Pancreas (tissue), 10 donors: ENCODE measurements at regions not wholly inside any gene's neighbourhood (a gene's known extent, or its start where the extent isn't known, plus 50 kb on each side); places are given as distances from the start of the nearest gene placed in this dataset.
A peak's percentile ranks its signal among the peaks of the same experiment; 100 is the strongest.

ENCODE experiments used
- ATAC-seq, 4 donors: fragments of 200-7000 bp; cut with Tn5 transposase; one replicate each; pipeline versions ENCODE4 v1.8.0 to v1.9.1; 2020; ENCODE audit warnings: mild to moderate bottlenecking in 4 of 4, moderate library complexity in 4 of 4
- DNase-seq, 6 donors: peaks; one replicate each; pipeline ENCODE4 v3.0.0-alpha.2; 2020
- FAIRE-seq: peaks from 2 replicates; lab custom pipeline; 2012; peaks lifted over from hg19 to GRCh38; lab: Jason Lieb, UNC
- H3K27ac ChIP-seq, 4 donors: fragments of 200-600 bp; sonication (generic); 1 replicate in 3 of 4; 2 replicates in 1 of 4; pipeline versions ENCODE4 v1.5.0 to v1.8.0; 2020
- H3K27me3 ChIP-seq, 4 donors: fragments of 200-600 bp; one replicate each; pipeline ENCODE4 v1.8.0; 2021
- H3K36me3 ChIP-seq, 3 donors: fragments of 200-600 bp; sonication (generic) in 1 of 3; one replicate each; pipeline versions ENCODE4 v1.5.0 to v1.8.0; 2020 to 2021
- H3K4me1 ChIP-seq, 3 donors: fragments of 200-600 bp; one replicate each; pipeline ENCODE4 v1.8.0; 2021
- H3K4me3 ChIP-seq, 4 donors: fragments of 200-600 bp; sonication (generic) in 2 of 4; one replicate each; pipeline versions ENCODE4 v1.5.0 to v1.8.0; 2020 to 2021
- H3K9me3 ChIP-seq, 4 donors: fragments of 200-600 bp; one replicate each; pipeline ENCODE4 v1.8.0; 2021
- WGBS, 2 donors: extraction: QIAGEN DNeasy Blood & Tissue Kit; methylation state at CpG; one replicate each; pipeline ENCODE4 v1.1.7; 2013; 5-methylcytosine and 5-hydroxymethylcytosine counted together
- intact Hi-C, 3 donors: fragments of 100-400 bp; cut with DNase I; formaldehyde crosslinking; loops; one replicate each; pipeline versions ENCODE4 v1.11.1 to v1.14.2; 2022
- TF ChIP-seq, protein P1 (sequence below), 4 donors: fragments of 200-600 bp; sonication (generic) in 3 of 4; IDR thresholded peaks; one replicate each; pipeline versions ENCODE4 v1.5.0 to v1.8.0; 2021; ENCODE audit warnings: antibody characterized with exemption in 4 of 4
- donor health status: healthy with polysubstance abuse.
- donor health status: DM: no; HTN: no; CAD: no; lungs with moderate emphysema.
- donor health status: DM: no; HTN: no; CAD: no.
- donor health status: control.
- donor health status: control.
- donor health status: Bipolar disorder and iron deficiency.
- donor health status: DM: yes; HTN: yes; CAD: no.
- donor health status: DM: no; HTN: no; CAD: no.
- donor health status: DM: no; HTN: no; CAD: no.
- donor health status: DM: yes; HTN: yes; CAD: no.

DNA sequence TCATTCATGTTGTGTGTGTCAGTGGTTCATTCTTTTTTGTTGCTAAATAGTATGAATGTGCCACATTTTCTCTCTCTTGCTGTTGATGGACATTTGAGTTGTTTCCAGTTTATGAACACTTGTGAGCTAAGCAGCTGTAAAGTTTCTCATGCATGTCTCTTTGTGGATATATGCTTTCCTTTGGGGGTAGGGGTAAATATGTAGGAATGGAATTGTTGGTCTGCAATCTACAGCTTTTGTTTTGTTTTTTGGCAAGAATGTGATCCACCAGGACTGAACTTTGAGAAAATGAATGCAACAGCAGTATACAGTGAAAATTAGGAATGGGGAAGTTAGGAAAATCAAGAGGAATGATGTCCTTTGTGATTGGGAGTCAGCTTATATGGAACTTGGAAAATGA lies 226.3 kb downstream of the CDCA7 start:
- Histone ChIP-seq H3K9me3 (no peaks in the 10 kb centered on the region), H3K4me3 (no peak overlapping the region), H3K27me3 (no peaks in the 10 kb centered on the region), H3K4me1 (peaks cover 0 to 7% (median 0%) of the 10 kb centered on the region in 3 donors), H3K27ac (no peak overlapping the region), H3K36me3 (no peaks in the 10 kb centered on the region)
- ATAC-seq, result peak in 3 of 4 donors; percentile 37 to 70 (median 52)
- FAIRE-seq, result no peak
- intact Hi-C loops, result no loop called here
- no peak for DNase-seq
- TF ChIP-seq, protein P1, sequence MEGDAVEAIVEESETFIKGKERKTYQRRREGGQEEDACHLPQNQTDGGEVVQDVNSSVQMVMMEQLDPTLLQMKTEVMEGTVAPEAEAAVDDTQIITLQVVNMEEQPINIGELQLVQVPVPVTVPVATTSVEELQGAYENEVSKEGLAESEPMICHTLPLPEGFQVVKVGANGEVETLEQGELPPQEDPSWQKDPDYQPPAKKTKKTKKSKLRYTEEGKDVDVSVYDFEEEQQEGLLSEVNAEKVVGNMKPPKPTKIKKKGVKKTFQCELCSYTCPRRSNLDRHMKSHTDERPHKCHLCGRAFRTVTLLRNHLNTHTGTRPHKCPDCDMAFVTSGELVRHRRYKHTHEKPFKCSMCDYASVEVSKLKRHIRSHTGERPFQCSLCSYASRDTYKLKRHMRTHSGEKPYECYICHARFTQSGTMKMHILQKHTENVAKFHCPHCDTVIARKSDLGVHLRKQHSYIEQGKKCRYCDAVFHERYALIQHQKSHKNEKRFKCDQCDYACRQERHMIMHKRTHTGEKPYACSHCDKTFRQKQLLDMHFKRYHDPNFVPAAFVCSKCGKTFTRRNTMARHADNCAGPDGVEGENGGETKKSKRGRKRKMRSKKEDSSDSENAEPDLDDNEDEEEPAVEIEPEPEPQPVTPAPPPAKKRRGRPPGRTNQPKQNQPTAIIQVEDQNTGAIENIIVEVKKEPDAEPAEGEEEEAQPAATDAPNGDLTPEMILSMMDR (IDR thresholded peaks at IDR 0.05), result no peak

DNA sequence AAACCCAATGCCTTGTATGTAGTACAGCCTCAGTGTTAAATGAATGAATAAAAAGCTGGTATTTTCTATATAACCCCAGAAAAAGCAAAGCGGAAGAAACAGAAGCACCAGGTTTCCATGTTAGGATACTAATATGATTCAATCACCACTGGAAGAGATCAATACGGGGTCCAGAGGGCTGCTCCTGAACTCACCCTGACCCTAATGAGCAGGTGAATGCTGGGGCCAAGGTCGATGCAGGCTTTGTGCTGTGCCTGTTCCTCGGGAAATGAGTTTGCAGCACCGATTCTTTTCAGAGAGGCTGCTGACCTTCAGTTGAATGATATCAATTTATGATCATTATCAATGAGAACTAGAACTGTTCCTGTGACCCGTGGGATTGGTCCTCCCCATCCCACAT lies 228.5 kb downstream of the CDCA7 start:
- no peak for DNase-seq
- no peaks in the 10 kb centered on the region for H3K36me3 ChIP-seq
- 58 to 71% methylated on average over 6 of the region's 6 CpGs for WGBS, 2 donors

DNA sequence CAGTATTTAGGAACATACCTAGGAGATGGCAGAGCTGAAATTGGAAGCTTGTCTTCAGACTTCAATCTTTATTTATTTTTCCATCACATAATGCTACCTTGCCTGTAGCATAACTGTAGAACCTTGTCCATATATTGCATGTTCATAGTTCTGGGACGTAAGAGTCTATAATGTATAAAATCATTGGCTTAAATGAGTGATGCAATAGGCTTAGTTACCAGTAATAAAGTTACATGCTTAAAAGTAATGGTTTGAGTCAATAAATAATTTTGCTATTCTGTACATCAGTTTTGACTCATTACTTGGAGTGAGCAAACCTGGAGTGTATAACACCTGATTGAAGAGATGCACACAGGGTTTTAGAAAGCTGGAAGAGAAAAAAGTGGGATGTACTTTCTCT lies 229.3 kb downstream of the CDCA7 start:
- Histone ChIP-seq H3K36me3 (no peaks in the 10 kb centered on the region), H3K9me3 (no peaks in the 10 kb centered on the region), H3K4me3 (no peak overlapping the region), H3K27me3 (no peaks in the 10 kb centered on the region), H3K27ac (no peak overlapping the region), H3K4me1 (peaks cover 0 to 7% (median 0%) of the 10 kb centered on the region in 3 donors)
- ATAC-seq, result no peak
- WGBS, 2 donors, result 84 to 93% methylated on average over 1 of the region's 1 CpG
- intact Hi-C loops, result no loop called here
- TF ChIP-seq, protein P1 (IDR thresholded peaks at IDR 0.05), result no peak
- FAIRE-seq, result no peak
- no peak for DNase-seq

More for the DNA sequence above, 228.5 kb downstream of the CDCA7 start:
- TF ChIP-seq, protein P1 (IDR thresholded peaks at IDR 0.05), result no peak
- Histone ChIP-seq H3K4me1 (peaks cover 0 to 7% (median 0%) of the 10 kb centered on the region in 3 donors), H3K4me3 (no peak overlapping the region), H3K9me3 (no peaks in the 10 kb centered on the region), H3K27ac (no peak overlapping the region), H3K27me3 (no peaks in the 10 kb centered on the region)
- intact Hi-C loops, result no loop called here
- FAIRE-seq (no peak), ATAC-seq (no peak)

DNA sequence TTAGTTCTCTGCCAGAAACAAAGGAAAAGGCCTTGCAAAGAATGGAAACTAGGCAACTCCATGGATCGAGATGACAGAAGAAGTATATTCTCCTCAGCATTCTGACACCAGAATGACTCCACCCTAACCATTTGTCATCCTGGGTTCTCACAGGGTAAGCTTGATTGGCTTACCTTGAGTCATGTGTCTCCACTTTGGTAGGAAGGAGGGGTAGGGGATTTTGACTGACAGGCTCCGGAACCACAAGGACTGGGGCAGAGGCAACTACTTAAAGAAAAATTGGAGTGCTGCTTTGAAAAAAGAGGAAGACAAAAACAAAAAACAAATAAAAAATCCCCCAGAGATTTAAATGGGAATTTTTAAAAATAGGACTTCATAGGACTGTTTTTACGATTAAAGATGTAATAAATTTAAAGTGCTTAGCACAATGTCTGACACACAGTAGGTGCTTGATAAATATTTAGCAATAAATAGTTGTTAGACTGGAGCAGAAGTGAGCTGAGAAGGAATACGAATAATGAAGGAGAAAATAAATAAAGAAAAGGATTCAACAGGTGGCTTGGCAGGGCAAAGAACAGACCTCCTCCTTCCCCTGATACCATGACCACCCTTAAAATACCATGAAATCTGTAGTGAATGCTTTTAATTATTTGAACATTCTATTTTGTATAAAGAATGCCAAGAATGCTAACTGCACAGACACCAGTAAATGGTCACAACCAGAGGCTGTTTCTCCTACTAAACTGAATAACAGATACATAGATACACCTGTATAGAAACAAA lies 230.2 kb downstream of the CDCA7 start:
- H3K4me3 ChIP-seq, result no peak overlapping the region
- peaks cover 0 to 10% (median 0%) of the 10 kb centered on the region in 3 donors for H3K4me1 ChIP-seq
- no peak for ATAC-seq
- no peaks in the 10 kb centered on the region for H3K36me3 ChIP-seq
- H3K27me3 ChIP-seq, result no peaks in the 10 kb centered on the region
- TF ChIP-seq, protein P1 (IDR thresholded peaks at IDR 0.05), result no peak
- H3K27ac ChIP-seq, result no peak overlapping the region
- 78% methylated on average over 4 of the region's 4 CpGs for WGBS, 2 donors
- intact Hi-C loops, result no loop called here
- no peaks in the 10 kb centered on the region for H3K9me3 ChIP-seq
- no peak for FAIRE-seq
- DNase-seq, result no peak

DNA sequence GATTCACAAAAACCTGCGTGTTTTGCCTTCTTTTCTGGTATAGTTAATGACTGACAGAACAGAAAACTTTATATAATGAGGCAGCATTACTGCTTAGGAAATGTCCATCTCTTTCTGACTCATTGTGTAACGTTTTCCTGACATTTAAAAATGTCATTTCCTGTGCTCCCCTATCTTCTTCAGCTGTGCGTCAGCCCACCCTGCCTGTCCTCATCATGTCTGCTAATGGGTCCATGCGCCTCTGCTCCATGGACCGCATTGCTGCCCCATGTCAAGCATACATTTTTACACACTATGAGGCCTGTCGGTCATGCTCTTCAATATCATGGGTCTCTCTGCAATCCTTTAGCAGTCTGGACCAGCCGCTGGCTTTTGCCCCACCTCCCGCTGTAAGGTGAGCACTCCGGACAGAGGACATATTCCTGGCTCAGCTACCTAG lies 234.3 kb downstream of the CDCA7 start:
- H3K27ac ChIP-seq, result no peak overlapping the region
- no peaks in the 10 kb centered on the region for H3K36me3 ChIP-seq
- no peaks in the 10 kb centered on the region for H3K9me3 ChIP-seq
- ATAC-seq (no peak), DNase-seq (no peak), FAIRE-seq (no peak)
- WGBS, 2 donors, result 52 to 71% methylated on average over 9 of the region's 9 CpGs
- no peak overlapping the region for H3K4me3 ChIP-seq
- TF ChIP-seq, protein P1 (IDR thresholded peaks at IDR 0.05), result no peak
- no peaks in the 10 kb centered on the region for H3K27me3 ChIP-seq
- peaks cover 0 to 6% (median 0%) of the 10 kb centered on the region in 3 donors for H3K4me1 ChIP-seq
- intact Hi-C loops, result no loop called here
